ENCODE measurements at regions not wholly inside any gene's neighbourhood (a gene's known extent, or its start where the extent isn't known, plus 50 kb on each side); places are given as distances from the start of the nearest gene placed in this dataset.

DNA sequence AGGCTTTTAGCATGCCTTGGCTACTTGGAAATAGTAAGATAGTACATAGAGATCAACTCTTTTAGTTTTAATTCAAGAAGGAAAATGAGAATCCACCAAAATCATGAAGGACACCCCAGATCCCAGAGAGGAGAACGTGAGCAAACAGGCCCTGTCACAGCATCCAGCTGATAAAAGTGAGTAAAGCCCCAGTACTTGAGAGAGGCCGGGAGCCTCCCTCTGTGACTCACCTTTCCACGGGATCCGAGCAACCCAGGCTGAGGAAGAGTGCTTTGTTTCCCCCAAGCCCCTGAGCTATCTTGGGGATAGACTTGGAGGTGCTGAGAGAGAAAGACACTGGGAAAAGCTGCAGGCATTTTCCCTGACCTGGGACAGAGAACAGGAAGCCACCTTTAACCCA, 238.6 kb downstream of the DUSP10 start:
- Histone ChIP-seq H3K79me2 (ENCODE audit: control insufficient read depth, insufficient read depth, low read length) (no peaks in the 10 kb centered on the region), H3K36me3 (ENCODE audit: control insufficient read depth in 2 of 2, extremely low read depth in 1 of 2, insufficient read depth in 2 of 2, low read length in 2 of 2) (no peaks in the 10 kb centered on the region), H3K4me1 (ENCODE audit: control insufficient read depth, extremely low read depth, insufficient read depth, low read length) (no peaks in the 10 kb centered on the region), H3K4me3 (ENCODE audit: control insufficient read depth in 2 of 3, extremely low read depth in 1 of 3, insufficient read depth in 2 of 3, low read depth in 1 of 3, low read length in 3 of 3) (no peak overlapping the region), H2AFZ (ENCODE audit: control insufficient read depth, low read length) (no peak overlapping the region), H3K27me3 (ENCODE audit: control insufficient read depth, extremely low read depth, insufficient read depth, low read length) (no peaks in the 10 kb centered on the region), H4K20me1 (ENCODE audit: control insufficient read depth, extremely low read depth, insufficient read depth, low read length) (no peaks in the 10 kb centered on the region), H3K27ac (ENCODE audit: control insufficient read depth, insufficient read depth, low read length) (no peak overlapping the region), H3K4me2 (ENCODE audit: control insufficient read depth, extremely low read depth, insufficient read depth, low read depth, low read length) (no peak overlapping the region), H3K9ac (ENCODE audit: control insufficient read depth, extremely low read depth, insufficient read depth, low read length) (no peak overlapping the region), H3K9me1 (ENCODE audit: control insufficient read depth, extremely low read depth, insufficient read depth, low read length) (no peaks in the 10 kb centered on the region), H3K9me3 (ENCODE audit: control insufficient read depth, low read depth, low read length) (no peaks in the 10 kb centered on the region)
- dilution Hi-C loops (cut with MboI; ENCODE audit: extremely low pct_ligation_motif_present, low sequenced_read_pairs), result no loop called here
- DNase-seq (ENCODE audit: low read depth, low spot score) (no peak), FAIRE-seq (no peak)
- TF ChIP-seq EZH2 (IDR thresholded peaks at IDR 0.05; ENCODE audit: low read length) (no peak), CTCF (optimal IDR thresholded peaks at IDR 0.05 in 1 of 3, IDR thresholded peaks at IDR 0.05 in 1 of 3, conservative IDR thresholded peaks at IDR 0.05 in 1 of 3; ENCODE audit: extremely low read depth in 1 of 3, insufficient read depth in 2 of 3, low read length in 3 of 3) (no peak)

GRCh38 chr1:221509575-221510355, 232.1 kb downstream of the DUSP10 start:
- no peaks in the 10 kb centered on the region for H4K20me1 ChIP-seq (ENCODE audit: control insufficient read depth, extremely low read depth, insufficient read depth, low read length)
- no peaks in the 10 kb centered on the region for H3K27me3 ChIP-seq (ENCODE audit: control insufficient read depth, extremely low read depth, insufficient read depth, low read length)
- H2AFZ ChIP-seq (ENCODE audit: control insufficient read depth, low read length), result no peak overlapping the region
- no peak for TF ChIP-seq CTCF (optimal IDR thresholded peaks at IDR 0.05 in 1 of 3, IDR thresholded peaks at IDR 0.05 in 1 of 3, conservative IDR thresholded peaks at IDR 0.05 in 1 of 3; ENCODE audit: extremely low read depth in 1 of 3, insufficient read depth in 2 of 3, low read length in 3 of 3)
- TF ChIP-seq EZH2 (IDR thresholded peaks at IDR 0.05; ENCODE audit: low read length), result no peak
- no peaks in the 10 kb centered on the region for H3K36me3 ChIP-seq (ENCODE audit: control insufficient read depth in 2 of 2, extremely low read depth in 1 of 2, insufficient read depth in 2 of 2, low read length in 2 of 2)
- no peak overlapping the region for H3K9ac ChIP-seq (ENCODE audit: control insufficient read depth, extremely low read depth, insufficient read depth, low read length)
- no peak for FAIRE-seq
- dilution Hi-C loops (cut with MboI; ENCODE audit: extremely low pct_ligation_motif_present, low sequenced_read_pairs), result no loop called here
- no peaks in the 10 kb centered on the region for H3K4me1 ChIP-seq (ENCODE audit: control insufficient read depth, extremely low read depth, insufficient read depth, low read length)
- DNase-seq (ENCODE audit: low read depth, low spot score), result no peak
- H3K9me1 ChIP-seq (ENCODE audit: control insufficient read depth, extremely low read depth, insufficient read depth, low read length), result no peaks in the 10 kb centered on the region
- H3K9me3 ChIP-seq (ENCODE audit: control insufficient read depth, low read depth, low read length), result no peaks in the 10 kb centered on the region
- H3K79me2 ChIP-seq (ENCODE audit: control insufficient read depth, insufficient read depth, low read length), result no peaks in the 10 kb centered on the region
- no peak overlapping the region for H3K4me3 ChIP-seq (ENCODE audit: control insufficient read depth in 2 of 3, extremely low read depth in 1 of 3, insufficient read depth in 2 of 3, low read depth in 1 of 3, low read length in 3 of 3)
- H3K27ac ChIP-seq (ENCODE audit: control insufficient read depth, insufficient read depth, low read length), result no peak overlapping the region
- no peak overlapping the region for H3K4me2 ChIP-seq (ENCODE audit: control insufficient read depth, extremely low read depth, insufficient read depth, low read depth, low read length)
